Stimulated activated CD8-positive, alpha-beta memory T cell treated with anti-CD3 and anti-CD28 coated beads, Interleukin-2, amount 100 ng/mL, for 1 hour (primary cell): ENCODE measurements at regions not wholly inside any gene's neighbourhood (a gene's known extent, or its start where the extent isn't known, plus 50 kb on each side); places are given as distances from the start of the nearest gene placed in this dataset.

ENCODE experiments used
- DNase-seq, 2 donors: peaks; one replicate each; pipeline ENCODE4 v3.0.0-alpha.2; 2020; ENCODE audit warnings: low read depth in 2 of 2

- no peak for DNase-seq
These were observed 95.4 kb upstream of the INSIG1 start for GRCh38 chr7:155202106-155202871.

DNA sequence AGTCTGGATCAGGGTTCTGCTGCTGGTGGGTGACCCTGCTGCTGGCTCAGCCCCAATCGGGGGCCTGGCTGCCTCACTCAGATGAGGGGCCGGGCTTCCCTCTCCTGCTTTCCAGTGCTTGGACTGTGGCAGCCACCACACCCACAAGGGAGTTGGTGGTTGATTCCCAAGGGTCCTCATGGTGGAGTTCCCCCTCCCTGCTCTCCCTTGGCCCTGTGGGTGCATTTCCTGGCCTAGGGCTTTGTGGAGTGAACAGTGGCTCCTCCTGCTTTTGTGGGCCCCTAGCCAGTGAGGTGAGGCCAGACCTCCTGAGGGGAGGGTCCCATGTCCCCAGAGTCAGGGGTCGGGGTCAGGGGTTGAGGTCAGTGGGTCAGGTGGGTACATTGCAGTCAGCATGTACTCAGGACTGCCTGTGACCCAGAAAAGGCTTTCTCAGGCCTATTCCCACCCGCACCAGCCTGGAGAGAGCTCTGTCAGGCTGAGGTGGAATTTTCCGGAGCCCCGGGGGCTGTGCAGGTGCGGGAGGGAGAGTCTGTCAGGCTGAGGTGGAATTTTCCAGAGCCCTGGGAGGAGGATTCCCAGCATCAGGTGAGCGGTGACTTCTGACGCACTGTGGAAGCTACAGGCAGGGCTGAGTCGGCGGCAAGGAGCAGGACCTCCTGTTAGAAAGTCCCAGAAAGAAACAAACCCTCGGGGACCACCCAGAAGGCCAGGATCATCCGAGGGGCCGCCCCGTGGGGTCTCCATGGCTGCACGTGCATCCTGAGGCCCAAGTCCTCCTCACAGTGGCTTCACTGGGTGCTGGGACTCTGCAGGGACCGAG, 94.4 kb upstream of the INSIG1 start:
- DNase-seq = no peak

DNA sequence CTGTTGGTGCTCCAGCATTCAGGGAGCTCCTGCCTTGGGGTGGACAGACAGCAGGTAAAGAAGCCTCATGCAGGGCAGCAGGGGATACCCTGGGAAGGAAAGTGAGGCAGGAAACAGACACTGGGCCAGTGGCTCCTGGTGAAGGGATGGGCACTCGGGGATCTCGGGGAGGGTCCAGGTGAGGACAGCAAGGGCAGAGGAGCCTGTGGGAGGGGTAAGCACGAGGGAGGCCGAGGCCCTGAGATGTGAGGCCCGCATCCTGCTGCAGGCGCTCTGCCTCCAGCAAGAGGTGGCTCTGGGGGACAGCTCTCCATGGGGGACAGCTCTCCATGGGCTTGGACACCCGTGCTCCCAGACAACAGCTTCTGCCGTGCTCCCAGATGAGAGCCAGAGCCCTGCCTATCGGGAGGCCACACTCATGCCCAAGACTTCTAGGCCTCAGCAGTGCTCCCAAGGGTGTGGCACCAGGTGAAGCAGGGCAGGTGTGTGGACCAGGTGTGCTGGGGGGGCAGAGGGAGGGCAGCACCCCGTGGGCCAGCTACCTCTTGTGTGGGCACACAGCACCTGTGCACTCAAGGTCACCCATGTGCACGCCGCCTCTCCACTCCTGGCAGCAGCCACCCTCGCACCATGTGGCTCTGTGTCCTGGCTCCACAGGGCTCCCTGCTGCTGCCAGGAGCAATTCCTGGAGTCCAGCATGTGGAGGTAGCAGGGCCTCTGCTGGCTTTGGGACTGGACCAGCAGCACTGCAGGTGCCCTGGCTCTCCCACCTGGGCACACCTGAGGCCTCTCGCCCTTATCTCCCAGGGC, 93.6 kb upstream of the INSIG1 start:
- DNase-seq = no peak

GRCh38 chr7:155204744-155205367, 92.8 kb upstream of the INSIG1 start:
- no peak for DNase-seq

GRCh38 chr7:155205368-155206317, 92.0 kb upstream of the INSIG1 start:
- DNase-seq = peak; percentile 58 to 77

DNA sequence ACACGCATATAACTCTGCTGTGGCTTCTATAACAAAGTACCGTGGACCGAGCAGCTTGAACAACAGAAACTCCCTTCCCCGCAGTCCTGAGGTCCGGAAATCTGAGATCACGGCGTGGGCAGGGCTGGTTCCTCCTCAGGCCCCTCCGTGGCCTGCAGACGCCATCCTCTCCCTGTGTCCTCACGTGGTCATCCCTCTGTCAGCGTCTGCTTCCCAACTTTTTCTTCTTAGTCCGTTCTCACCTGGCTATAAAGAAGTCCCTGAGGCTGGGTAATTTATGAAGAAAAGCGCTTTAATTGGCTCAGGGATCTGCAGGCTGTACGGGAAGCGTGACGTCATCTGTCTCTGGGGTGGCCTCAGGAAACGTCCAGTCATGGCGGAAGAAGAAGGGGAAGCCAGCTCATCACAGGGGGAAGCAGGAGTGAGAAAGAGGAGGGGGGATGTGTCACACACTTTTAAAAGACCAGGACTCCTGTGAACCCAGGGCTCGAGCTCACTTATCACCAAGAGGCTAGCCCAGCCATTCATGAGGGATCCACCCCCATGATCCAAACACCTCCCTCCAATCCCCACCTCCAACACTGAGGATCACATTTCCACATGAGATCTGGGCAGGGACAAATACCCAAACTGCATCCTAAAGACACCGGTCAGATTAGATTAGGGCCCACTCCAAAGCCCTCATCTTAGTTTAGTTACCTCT, 91.2 kb upstream of the INSIG1 start:
- peak in 1 of 2 donors; percentile 35 for DNase-seq

- DNase-seq = no peak
These were observed 90.2 kb upstream of the INSIG1 start for GRCh38 chr7:155207326-155208002.

GRCh38 chr7:155208681-155209477, 88.8 kb upstream of the INSIG1 start:
- no peak for DNase-seq

DNA sequence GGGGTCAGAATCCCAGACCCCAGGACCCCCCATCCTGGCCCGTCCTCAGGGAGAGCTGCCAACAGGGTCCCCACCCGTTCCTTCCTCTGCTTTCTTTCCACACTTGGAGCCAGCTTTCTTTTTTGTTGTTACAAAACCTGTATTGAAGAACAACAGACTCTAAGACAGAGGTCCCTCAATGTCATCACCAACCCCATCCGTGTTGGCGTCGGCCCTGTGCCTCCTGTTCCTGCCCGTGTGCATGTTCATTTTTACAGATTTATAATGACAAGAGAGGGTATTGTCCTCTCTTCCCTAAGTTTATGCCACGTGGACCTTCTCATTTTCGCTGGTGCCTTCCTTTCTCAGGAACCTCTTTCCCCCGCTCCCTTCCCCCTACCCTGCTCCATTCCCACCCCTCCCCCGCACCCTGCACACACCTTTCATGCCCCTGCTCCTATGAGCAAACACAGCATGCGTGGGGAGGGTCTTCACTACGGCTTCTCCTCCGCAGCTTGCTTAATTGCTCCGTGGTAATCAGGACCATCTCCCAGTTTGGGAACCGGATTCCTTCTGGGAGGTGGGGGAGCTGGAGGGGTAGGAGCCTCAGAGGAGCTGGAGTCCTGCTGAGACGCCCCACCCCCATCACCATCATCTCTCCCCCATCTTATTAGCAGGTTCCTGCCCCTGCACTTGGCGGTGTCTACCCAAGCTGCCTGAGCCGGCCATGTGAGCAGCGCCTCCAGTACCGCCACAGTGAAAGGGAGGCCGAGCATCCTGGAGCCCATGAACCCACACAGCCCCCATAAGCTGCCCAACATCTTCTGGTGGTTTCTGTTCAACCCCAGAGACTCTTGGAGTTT, 88.0 kb upstream of the INSIG1 start:
- no peak for DNase-seq

GRCh38 chr7:155210356-155210755, 87.3 kb upstream of the INSIG1 start:
- DNase-seq = no peak

DNA sequence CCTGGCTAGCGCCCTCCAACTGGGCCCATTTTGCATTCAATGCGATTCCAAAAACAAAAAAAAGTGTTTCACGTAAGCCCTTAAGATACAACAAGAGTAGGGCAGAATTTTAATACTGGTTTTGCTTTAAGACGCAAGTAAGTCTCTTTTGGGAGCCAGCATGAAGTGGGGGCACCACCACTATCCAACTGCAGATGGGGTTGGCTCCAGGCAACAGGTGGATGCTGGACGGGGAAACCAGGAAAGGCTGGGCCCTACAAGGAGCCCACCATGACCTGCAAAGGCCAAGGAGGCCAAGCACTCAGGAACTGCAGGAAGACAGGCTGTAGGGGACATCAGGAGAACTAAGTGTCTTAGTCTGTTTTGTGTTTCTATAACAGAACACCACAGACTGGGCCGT, 86.5 kb upstream of the INSIG1 start:
- no peak for DNase-seq

DNA sequence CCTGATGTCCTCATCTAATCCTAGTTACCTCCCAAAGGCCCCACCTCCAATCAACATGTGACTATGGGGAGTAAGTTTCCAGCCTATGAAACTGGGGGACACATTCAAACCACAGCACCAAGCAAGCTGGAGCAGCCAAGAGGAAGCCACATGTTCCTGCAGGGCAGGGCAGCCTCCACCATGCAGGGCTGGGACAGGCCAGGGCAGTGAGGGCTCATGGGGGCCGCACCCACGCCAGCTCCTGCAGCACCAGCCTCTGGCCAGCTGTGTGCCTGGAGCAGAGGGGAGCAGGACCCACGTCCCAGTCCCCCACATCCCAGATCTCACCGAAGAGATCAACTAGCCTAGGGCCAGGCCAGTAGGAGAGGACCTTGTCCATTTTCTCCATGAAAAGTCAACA, 85.9 kb upstream of the INSIG1 start:
- DNase-seq = no peak

DNA sequence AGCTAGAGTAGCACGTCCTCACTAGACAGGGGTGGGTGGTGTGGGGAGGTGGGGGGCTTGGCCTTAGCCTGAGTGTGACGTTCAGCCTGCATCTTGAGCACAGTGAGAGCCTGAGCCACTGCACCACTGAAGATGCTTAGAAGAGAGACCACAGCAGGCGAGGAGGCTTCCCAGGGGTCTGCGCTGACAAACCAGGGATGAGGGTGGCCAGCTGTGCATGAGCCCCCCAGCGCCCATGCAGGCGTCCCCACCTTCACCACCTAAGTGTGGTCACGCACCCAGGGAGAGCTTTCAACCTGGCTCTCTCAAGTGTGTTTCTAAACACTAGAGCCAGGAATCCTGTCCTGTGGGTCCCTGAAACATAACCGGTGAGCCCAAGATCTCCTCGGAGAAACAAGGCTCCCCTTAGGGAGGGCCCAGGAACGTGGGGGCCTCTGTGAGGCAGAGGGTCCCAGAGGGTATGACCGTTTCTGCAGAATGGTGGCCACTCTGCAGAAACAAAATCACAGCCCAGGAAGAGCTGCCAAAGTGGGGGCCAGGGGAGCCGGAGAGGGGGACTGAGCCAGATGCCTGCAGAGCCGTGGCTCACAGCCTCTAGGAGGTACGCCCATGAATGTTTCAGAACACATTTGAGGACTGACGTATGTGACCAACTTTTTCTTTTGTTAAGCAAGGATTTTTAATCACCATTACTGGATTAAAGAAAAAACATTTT, 85.2 kb upstream of the INSIG1 start:
- no peak for DNase-seq

GRCh38 chr7:155213385-155213784, 84.3 kb upstream of the INSIG1 start:
- DNase-seq = no peak

DNA sequence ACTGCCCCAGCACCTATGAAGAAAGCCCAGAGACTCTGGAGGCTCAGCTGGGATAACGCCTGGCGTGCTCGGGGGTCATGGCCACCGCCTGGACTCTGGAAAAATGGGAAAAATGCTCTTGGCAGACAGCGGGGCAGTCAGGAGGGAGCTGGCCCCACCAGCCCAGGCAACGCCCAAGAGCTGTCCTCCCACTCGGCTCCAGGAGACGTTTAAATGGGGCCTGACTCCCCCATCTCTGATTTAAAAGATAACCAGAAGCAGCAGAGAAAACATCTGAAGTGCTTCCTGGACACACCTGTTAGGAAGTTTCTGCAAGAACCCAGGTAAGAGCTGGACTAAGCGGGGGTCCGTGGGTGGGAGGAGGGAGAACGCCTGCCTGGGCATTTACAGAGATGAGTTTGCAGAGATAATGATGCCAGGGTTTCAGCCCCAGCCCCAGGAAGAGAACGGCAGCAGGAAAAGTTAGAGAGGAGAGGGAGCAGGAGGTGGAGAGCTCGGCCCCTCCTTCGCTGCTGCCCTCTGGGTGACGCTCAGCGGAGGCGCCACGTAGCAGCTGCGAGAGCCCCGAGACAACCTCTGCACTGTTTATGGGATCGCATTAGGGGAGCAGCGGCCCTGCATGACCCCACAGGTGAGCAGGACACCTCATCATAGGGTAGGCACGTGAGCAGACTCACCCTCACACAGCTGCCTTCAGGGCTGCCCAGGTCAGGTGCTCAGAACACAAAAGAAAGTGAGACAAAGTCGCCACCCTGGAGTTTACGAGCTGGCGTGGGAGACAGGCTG, 83.5 kb upstream of the INSIG1 start:
- DNase-seq = no peak
